GM19240 (cell line): ENCODE measurements at regions not wholly inside any gene's neighbourhood (a gene's known extent, or its start where the extent isn't known, plus 50 kb on each side); places are given as distances from the start of the nearest gene placed in this dataset.
"Not testable (repeated sequence)": the region's sequence is repeated elsewhere in the genome, so short reads cannot be mapped to it uniquely, and the experiment has no call there.

Source experiments
- DNase-seq: peaks from one replicate; pipeline ENCODE4 v3.0.0; 2011; ENCODE audit warnings: low spot score; ENCODE audit not compliant: insufficient read length

GRCh38 chrX:44785652-44786051 lies 58.2 kb upstream of the DUSP21 start:
- DNase-seq, result no peak

DNA sequence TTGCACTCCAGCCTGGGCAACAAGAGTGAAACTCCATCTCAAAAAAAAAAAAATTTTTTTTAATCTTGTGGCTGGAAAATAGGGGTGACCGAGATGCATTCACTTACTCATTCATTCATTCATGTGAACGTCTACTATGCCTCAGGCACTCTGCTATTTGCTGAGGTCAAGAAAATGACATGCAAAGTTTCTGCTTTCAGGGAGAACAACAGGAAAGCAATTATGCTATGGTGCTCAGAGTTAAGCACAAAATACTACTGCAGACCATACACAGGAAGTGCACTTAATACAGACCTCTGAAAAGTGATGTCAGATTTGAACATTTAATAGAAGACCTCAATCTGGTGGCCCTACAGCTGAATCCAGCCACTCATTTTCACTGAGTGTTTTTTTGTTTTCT lies 59.6 kb upstream of the DUSP21 start:
- no peak for DNase-seq

- DNase-seq, result no peak
These were observed 65.6 kb upstream of the DUSP21 start for GRCh38 chrX:44778254-44778653.

- DNase-seq, result no peak
These were observed 68.1 kb upstream of the DUSP21 start for GRCh38 chrX:44775726-44776125.

- DNase-seq, result not testable (repeated sequence)
These were observed 69.8 kb upstream of the DUSP21 start for GRCh38 chrX:44774066-44774465.

GRCh38 chrX:44770121-44770520 lies 73.7 kb upstream of the DUSP21 start:
- DNase-seq, result no peak

DNA sequence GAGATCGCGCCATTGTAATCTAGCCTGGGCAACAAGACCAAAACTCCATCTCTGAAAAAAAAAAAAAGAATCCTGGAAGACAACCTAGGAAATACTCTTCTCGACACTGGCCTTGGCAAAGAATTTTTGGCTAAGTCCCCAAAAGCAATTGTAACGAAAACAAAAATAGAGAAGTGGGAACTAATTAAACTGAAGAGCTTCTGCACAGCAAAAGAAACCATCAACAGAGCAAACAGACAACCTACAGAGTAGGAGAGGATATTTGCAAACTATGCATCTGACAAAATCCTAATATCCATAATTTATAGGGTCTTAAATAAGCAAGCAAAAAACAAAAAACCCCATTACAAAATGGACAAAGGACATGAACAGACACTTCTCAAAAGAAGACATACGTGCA lies 76.5 kb upstream of the DUSP21 start:
- no peak for DNase-seq

DNA sequence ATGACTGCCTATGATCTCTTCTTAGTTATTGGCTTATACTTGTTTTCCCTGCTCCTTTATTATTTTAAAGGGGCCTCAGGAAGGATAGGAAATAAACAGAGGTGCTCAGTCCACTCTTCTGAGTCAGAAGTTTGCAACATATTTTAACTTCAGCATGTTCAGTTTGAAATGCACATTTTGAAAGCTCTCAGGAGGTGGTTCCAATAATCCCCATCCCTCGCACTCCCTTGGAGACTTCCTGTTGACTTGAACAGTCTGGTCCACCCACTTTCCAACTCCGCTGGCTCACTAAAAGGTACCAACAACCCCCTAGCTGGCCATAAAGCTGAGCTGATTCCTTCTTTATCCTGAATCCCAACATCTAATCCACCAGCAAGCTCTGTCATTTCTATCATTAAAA lies 78.3 kb upstream of the DUSP21 start:
- no peak for DNase-seq

GRCh38 chrX:44747969-44748368 lies 95.9 kb upstream of the DUSP21 start:
- DNase-seq, result no peak

GRCh38 chrX:44747317-44747716 lies 96.5 kb upstream of the DUSP21 start:
- no peak for DNase-seq

DNA sequence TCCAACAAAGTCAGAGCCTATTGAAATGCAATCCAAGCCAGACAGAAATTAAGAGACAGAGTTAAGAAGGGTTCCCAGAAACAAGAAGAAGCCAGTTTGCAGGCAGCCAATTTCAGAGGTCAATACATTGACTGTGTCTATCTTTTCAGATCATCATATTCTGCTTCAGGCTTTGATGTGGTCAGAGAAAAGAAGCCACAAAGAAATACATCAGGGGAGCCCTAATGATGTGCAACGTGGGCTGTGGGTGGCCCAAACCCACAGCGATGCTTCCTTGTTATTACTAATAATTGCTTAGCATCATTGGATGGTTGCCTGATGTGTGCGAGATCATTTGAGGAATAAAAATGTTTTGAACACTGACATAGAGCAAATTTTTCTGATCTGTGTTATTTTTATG lies 99.0 kb upstream of the DUSP21 start:
- DNase-seq, result no peak

DNA sequence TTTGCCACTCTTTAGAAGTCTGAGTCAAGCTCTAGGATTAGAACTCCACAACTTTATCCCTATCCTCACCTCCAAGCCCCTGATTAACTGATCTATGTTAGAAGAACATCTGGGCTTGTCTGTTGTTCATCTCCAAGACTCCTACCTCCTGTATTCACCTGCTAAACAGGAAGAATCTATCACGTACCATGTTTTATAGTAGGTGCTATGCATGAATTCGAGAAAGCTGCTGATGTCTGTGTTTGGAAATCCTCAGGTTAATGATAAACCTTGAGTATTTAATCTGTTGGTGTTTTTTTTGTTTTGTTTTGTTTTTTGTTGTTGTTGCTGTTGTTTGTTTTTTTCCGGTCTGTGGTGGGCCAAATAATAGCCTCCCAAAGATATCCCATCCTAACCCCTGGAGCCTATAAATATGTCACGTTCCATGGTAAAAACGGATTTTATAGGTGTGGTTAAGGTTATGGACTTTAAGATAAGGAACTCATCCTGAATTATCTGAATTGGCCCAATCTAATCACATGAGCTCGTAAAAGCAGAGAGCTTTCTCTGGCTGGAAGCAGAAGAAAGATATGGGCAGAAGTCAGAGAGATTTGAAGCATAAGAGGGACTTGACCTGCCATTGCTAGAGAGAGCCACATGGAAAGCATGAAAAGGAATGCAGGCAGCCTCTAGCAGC lies 101.2 kb upstream of the DUSP21 start:
- no peak for DNase-seq

GRCh38 chrX:44741859-44742258 lies 102.0 kb upstream of the DUSP21 start:
- not testable (repeated sequence) for DNase-seq

DNA sequence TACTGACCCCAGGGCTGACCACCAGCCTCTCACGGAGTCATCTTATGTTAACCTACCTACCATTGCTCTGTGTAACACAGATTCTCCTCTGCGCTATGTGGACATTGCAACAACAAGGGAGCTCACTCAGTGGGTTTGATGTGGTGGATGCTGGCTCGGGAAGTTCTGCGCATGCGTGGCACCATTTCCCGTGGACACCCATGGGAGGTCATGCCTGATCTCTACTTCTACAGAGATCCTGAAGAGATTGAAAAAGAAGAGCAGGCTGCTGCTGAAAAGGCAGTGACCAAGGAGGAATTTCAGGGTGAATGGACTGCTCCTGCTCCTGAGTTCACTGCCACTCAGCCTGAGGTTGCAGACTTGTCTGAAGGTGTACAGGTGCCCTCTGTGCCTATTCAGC lies 102.4 kb upstream of the DUSP21 start:
- not testable (repeated sequence) for DNase-seq

- DNase-seq, result no peak
These were observed 108.3 kb upstream of the DUSP21 start for GRCh38 chrX:44735498-44735897.

DNA sequence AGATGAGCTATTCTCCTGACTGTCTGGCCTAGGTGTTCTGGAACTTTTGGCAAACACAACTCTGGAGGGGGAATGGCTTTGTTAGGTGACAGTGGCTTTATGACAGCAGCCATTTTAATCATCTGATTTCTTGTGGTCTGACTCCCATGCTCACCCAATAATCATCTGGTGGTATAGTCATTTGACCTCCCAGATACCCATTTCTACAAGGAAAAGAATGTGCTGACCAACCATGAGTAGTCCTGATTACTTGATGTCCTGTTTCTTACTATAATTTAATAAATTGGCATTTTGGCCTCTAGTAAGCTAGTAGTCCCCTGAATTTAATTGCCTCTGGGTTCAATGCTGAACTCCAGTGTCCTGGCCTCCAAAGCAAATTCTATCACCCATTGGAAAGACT lies 109.9 kb upstream of the DUSP21 start:
- no peak for DNase-seq

- DNase-seq, result no peak
These were observed 112.7 kb upstream of the DUSP21 start for GRCh38 chrX:44731160-44731559.

- no peak for DNase-seq
These were observed 120.4 kb upstream of the DUSP21 start for GRCh38 chrX:44723426-44723825.

DNA sequence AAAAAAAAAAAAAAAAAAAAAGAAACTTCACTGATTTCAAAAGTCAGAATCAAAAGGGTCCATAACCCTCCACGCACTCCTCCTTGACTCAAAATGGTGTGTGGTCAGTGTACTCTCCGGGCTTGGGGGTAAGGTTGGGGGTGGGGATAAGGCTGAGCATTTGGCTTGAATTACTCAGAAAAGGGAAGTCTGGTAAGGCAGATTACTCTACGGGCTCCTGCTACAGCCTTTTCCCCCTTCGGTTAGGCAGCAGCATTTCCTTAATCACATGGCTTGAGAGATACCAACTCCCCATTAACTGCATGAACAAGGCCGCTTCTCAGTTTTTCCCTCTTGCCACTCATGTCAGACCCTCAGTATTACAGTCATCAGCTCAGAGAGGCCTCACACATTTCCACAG lies 135.4 kb upstream of the DUSP21 start:
- no peak for DNase-seq

GRCh38 chrX:44705817-44706551 lies 137.8 kb upstream of the DUSP21 start:
- DNase-seq, result no peak

GRCh38 chrX:44698357-44698756 lies 145.5 kb upstream of the DUSP21 start:
- no peak for DNase-seq

DNA sequence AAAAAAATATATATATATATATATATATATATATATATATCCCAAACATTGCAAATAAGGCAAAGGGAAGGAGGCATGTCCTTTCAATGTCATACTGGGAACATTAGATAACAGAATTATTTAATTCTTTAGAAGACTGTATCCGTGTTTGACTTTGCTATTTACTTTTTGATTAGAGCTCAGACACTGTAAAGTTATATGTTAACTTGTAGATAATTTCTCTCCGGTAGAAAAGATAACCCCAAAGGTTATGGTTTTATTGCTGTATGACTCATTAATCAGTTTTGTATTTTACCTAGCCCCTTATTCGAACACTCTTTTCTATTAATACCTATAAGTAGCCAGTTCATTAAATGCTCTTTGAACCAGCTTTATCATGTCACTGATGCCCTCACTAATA lies 150.6 kb upstream of the DUSP21 start:
- no peak for DNase-seq

GRCh38 chrX:44690129-44690528 lies 147.5 kb upstream of the FUNDC1 start:
- DNase-seq, result no peak
